ENCODE measurements at regions not wholly inside any gene's neighbourhood (a gene's known extent, or its start where the extent isn't known, plus 50 kb on each side); places are given as distances from the start of the nearest gene placed in this dataset.

- Histone ChIP-seq H3K9me3 (no peaks in the 10 kb centered on the region), H3K4me1 (no peaks in the 10 kb centered on the region), H3K27ac (no peak overlapping the region), H3K27me3 (no peaks in the 10 kb centered on the region), H3K36me3 (no peaks in the 10 kb centered on the region), H3K4me3 (no peak overlapping the region)
- TF ChIP-seq POLR2A (IDR thresholded peaks at IDR 0.05) (no peak), CTCF (IDR thresholded peaks at IDR 0.05) (no peak), POLR2AphosphoS5 (IDR thresholded peaks at IDR 0.05) (no peak), EP300 (IDR thresholded peaks at IDR 0.05) (no peak)
- ATAC-seq (ENCODE audit: low FRiP score in 2 of 2) (no peak), DNase-seq (no peak)
- 78 to 82% methylated on average over 4 of the region's 4 CpGs for WGBS, 2 donors
Observed at GRCh38 chr4:72987741-72988729, 81.5 kb downstream of the COX18 start.

- DNase-seq, result no peak
- no peaks in the 10 kb centered on the region for H3K4me1 ChIP-seq
- no peak overlapping the region for H3K27ac ChIP-seq
- no peaks in the 10 kb centered on the region for H3K27me3 ChIP-seq
- 70 to 79% methylated on average over 4 of the region's 4 CpGs for WGBS, 2 donors
- no peaks in the 10 kb centered on the region for H3K36me3 ChIP-seq
- no peak for TF ChIP-seq POLR2A (IDR thresholded peaks at IDR 0.05)
- no peak for TF ChIP-seq POLR2AphosphoS5 (IDR thresholded peaks at IDR 0.05)
- TF ChIP-seq EP300 (IDR thresholded peaks at IDR 0.05), result no peak
- TF ChIP-seq CTCF (IDR thresholded peaks at IDR 0.05), result no peak
- no peaks in the 10 kb centered on the region for H3K9me3 ChIP-seq
- no peak for ATAC-seq (ENCODE audit: low FRiP score in 2 of 2)
- no peak overlapping the region for H3K4me3 ChIP-seq
Observed at GRCh38 chr4:72984351-72984750, 85.2 kb downstream of the COX18 start.

DNA sequence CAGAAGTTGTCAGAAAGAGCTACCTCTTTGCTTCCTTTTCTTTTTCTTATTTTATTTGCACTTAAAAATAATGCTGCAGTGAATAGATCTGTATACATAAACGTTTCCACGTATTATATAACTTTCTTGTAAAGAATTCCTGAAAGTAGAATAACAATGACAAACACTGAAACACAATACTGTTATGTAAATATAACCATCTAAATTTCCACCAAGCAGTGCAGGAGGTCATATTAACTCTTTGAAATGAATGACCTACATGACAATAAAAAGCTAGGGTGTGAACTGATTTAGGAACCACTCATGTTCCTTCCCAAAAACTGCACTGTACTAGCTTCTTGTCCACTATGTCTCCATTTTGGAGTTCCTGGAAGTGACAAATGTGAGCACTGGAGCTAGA lies 85.8 kb downstream of the COX18 start:
- Histone ChIP-seq H3K4me3 (no peak overlapping the region), H3K9me3 (no peaks in the 10 kb centered on the region), H3K27me3 (no peaks in the 10 kb centered on the region), H3K4me1 (no peaks in the 10 kb centered on the region), H3K36me3 (no peaks in the 10 kb centered on the region), H3K27ac (no peak overlapping the region)
- no peak for TF ChIP-seq EP300 (IDR thresholded peaks at IDR 0.05)
- no peak for TF ChIP-seq CTCF (IDR thresholded peaks at IDR 0.05)
- no peak for TF ChIP-seq POLR2A (IDR thresholded peaks at IDR 0.05)
- no peak for TF ChIP-seq POLR2AphosphoS5 (IDR thresholded peaks at IDR 0.05)
- DNase-seq, result no peak
- ATAC-seq (ENCODE audit: low FRiP score in 2 of 2), result no peak
- 36 to 43% methylated on average over 2 of the region's 2 CpGs for WGBS, 2 donors

- H3K4me3 ChIP-seq, result no peak overlapping the region
- no peaks in the 10 kb centered on the region for H3K27me3 ChIP-seq
- TF ChIP-seq POLR2A (IDR thresholded peaks at IDR 0.05), result no peak
- no peak for TF ChIP-seq CTCF (IDR thresholded peaks at IDR 0.05)
- TF ChIP-seq POLR2AphosphoS5 (IDR thresholded peaks at IDR 0.05), result no peak
- TF ChIP-seq EP300 (IDR thresholded peaks at IDR 0.05), result no peak
- no peaks in the 10 kb centered on the region for H3K9me3 ChIP-seq
- no peaks in the 10 kb centered on the region for H3K36me3 ChIP-seq
- DNase-seq (no peak), ATAC-seq (ENCODE audit: low FRiP score in 2 of 2) (no peak)
- H3K27ac ChIP-seq, result no peak overlapping the region
- H3K4me1 ChIP-seq, result no peaks in the 10 kb centered on the region
- WGBS, 2 donors, result 83 to 88% methylated on average over 5 of the region's 5 CpGs
Observed at GRCh38 chr4:72977936-72978485, 91.5 kb downstream of the COX18 start.

GRCh38 chr4:72975488-72975784 lies 94.1 kb downstream of the COX18 start:
- Histone ChIP-seq H3K4me3 (no peak overlapping the region), H3K9me3 (no peaks in the 10 kb centered on the region), H3K27ac (no peak overlapping the region), H3K4me1 (no peaks in the 10 kb centered on the region), H3K36me3 (no peaks in the 10 kb centered on the region), H3K27me3 (no peaks in the 10 kb centered on the region)
- no peak for TF ChIP-seq POLR2A (IDR thresholded peaks at IDR 0.05)
- DNase-seq, result no peak
- no peak for ATAC-seq (ENCODE audit: low FRiP score in 2 of 2)

Measured in upper lobe of left lung (tissue), 6 donors.